ENCODE measurements at regions not wholly inside any gene's neighbourhood (a gene's known extent, or its start where the extent isn't known, plus 50 kb on each side); places are given as distances from the start of the nearest gene placed in this dataset.

DNA sequence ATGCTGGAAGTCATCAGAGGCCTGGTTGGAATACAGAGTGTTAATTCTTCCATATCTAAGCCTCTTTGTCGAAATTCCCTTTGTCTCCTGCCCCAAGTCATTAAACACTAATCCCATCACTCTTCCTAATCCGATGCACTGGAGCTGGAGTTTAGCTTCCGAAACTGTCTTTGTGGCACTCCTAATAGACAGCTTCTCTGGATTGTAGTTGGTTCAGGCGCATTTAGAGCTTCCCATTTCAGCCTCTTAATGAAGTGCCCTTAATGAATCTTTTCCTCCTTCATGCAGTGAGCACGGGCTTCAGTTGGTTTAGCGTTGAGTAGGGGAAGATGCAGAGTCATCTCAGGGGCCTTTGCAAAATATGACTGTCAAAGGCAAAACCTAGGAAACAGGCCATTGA, 72.2 kb upstream of the MEIS1 start:
- H3K9me3 ChIP-seq = no peaks in the 10 kb centered on the region
- TF ChIP-seq, protein P1, sequence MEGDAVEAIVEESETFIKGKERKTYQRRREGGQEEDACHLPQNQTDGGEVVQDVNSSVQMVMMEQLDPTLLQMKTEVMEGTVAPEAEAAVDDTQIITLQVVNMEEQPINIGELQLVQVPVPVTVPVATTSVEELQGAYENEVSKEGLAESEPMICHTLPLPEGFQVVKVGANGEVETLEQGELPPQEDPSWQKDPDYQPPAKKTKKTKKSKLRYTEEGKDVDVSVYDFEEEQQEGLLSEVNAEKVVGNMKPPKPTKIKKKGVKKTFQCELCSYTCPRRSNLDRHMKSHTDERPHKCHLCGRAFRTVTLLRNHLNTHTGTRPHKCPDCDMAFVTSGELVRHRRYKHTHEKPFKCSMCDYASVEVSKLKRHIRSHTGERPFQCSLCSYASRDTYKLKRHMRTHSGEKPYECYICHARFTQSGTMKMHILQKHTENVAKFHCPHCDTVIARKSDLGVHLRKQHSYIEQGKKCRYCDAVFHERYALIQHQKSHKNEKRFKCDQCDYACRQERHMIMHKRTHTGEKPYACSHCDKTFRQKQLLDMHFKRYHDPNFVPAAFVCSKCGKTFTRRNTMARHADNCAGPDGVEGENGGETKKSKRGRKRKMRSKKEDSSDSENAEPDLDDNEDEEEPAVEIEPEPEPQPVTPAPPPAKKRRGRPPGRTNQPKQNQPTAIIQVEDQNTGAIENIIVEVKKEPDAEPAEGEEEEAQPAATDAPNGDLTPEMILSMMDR (IDR thresholded peaks at IDR 0.05) = no peak

DNA sequence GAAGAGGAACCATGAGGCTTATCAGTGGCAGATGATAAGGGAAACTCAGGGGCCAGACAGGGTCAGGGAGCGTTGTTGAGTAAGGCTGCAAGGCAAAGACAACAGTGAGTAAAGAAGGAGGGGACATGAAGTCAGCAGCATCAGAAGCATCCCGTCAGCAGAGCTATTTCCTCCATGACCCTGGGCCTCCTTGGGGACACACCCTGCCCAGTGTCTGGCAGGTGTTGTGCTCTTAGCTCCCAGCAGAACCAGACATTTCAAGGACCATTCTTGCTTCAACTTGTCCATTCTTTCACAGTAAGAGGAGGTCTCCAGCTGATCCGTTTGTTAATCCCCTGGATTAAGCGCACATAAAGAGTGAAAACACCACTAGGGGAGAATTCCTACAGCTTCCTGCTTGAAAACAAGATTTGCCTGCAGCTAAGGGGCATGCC, 88.7 kb upstream of the MEIS1 start:
- DNase-seq (ENCODE audit: low spot score) = no peak
- TF ChIP-seq, protein P1 (IDR thresholded peaks at IDR 0.05) = no peak

More for the DNA sequence above, 72.2 kb upstream of the MEIS1 start:
- Histone ChIP-seq H3K36me3 (no peaks in the 10 kb centered on the region), H3K27ac (no peak overlapping the region), H3K4me1 (no peaks in the 10 kb centered on the region), H3K27me3 (no peaks in the 10 kb centered on the region), H3K4me3 (no peak overlapping the region)
- DNase-seq (ENCODE audit: low spot score) = no peak

DNA sequence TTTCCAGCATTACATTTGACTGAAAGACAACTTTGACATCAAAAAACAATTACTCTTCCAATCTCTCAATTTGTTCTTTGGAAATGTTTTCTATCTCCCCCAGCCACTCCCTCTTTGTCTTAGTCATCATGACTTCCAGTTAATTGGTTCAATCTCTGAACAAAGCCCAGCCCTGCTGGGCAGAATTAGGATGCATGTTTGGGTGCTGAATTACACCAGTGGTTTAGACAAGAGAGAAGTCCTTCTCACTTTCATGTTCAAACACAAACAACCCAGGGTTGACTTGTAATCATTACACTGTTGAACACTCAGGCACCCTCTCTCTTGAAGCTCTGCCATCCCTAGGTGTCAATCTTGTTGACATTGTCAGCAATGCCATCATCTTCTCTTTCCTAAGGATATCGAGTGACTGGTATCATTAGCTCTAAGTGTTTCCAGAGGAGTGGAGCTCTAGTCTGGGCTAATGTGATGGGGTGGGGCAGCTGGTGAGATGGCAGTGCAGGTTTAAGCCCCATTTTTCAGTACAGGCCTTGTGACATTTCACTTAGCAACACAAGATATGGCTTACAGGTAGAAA, 90.8 kb upstream of the MEIS1 start:
- H3K9me3 ChIP-seq = no peaks in the 10 kb centered on the region
- H3K27ac ChIP-seq = no peak overlapping the region
- H3K4me3 ChIP-seq = no peak overlapping the region
- TF ChIP-seq, protein P1 (IDR thresholded peaks at IDR 0.05) = no peak
- no peaks in the 10 kb centered on the region for H3K4me1 ChIP-seq
- no peaks in the 10 kb centered on the region for H3K27me3 ChIP-seq
- no peaks in the 10 kb centered on the region for H3K36me3 ChIP-seq
- DNase-seq (ENCODE audit: low spot score) = no peak

More for the DNA sequence above, 88.7 kb upstream of the MEIS1 start:
- H3K36me3 ChIP-seq = no peaks in the 10 kb centered on the region
- H3K4me3 ChIP-seq = no peak overlapping the region
- no peaks in the 10 kb centered on the region for H3K4me1 ChIP-seq
- H3K27ac ChIP-seq = no peak overlapping the region
- H3K27me3 ChIP-seq = no peaks in the 10 kb centered on the region
- no peaks in the 10 kb centered on the region for H3K9me3 ChIP-seq

DNA sequence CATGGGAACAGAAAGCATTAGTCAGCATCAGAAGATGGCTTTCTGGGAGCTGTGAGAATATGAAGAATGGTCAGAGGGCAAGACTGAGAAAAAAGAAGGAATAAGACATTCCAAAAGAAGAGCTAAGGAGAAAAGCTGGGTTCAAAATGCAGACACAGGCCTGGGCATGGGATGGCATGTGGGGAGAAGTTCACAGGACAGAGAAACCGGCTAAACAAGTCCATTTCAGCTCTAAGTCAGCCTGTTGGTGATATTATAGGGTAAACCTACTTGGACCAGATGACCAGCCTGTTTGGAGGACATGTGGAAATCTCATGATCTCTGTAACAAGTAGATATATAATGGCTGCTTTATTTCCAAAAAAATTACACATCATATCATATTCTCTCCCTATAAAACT, 91.7 kb upstream of the MEIS1 start:
- H3K27ac ChIP-seq = no peak overlapping the region
- TF ChIP-seq, protein P1 (IDR thresholded peaks at IDR 0.05) = no peak
- H3K27me3 ChIP-seq = no peaks in the 10 kb centered on the region
- H3K36me3 ChIP-seq = no peaks in the 10 kb centered on the region
- H3K4me1 ChIP-seq = no peaks in the 10 kb centered on the region
- no peak overlapping the region for H3K4me3 ChIP-seq
- DNase-seq (ENCODE audit: low spot score) = no peak
- no peaks in the 10 kb centered on the region for H3K9me3 ChIP-seq

DNA sequence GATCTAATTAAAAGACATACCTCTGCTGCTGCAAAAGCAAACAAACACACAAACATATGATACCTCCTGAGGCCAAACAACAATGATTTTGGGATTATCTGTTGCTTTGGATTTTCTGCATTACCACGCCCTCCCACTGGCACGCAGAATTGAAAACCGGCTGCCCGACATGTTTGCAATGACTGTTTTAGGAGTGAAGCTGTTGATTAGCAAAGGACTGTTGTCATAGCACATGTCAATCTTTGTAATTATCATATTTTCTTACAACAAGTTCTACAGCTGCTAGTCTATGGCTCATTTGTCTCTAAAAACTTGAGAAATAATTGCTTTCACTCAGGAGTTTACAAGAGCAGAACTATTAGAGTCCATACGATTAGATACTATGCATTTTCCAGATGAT, 94.4 kb upstream of the MEIS1 start:
- Histone ChIP-seq H3K9me3 (no peaks in the 10 kb centered on the region), H3K36me3 (no peaks in the 10 kb centered on the region)
- TF ChIP-seq, protein P1 (IDR thresholded peaks at IDR 0.05) = no peak

More for the DNA sequence above, 94.4 kb upstream of the MEIS1 start:
- DNase-seq (ENCODE audit: low spot score) = no peak
- H3K27ac ChIP-seq = no peak overlapping the region
- no peaks in the 10 kb centered on the region for H3K4me1 ChIP-seq
- H3K4me3 ChIP-seq = no peak overlapping the region
- H3K27me3 ChIP-seq = no peaks in the 10 kb centered on the region

Data from right atrium auricular region (tissue), 2 donors.